ENCODE measurements at regions not wholly inside any gene's neighbourhood (a gene's known extent, or its start where the extent isn't known, plus 50 kb on each side); places are given as distances from the start of the nearest gene placed in this dataset.

DNA sequence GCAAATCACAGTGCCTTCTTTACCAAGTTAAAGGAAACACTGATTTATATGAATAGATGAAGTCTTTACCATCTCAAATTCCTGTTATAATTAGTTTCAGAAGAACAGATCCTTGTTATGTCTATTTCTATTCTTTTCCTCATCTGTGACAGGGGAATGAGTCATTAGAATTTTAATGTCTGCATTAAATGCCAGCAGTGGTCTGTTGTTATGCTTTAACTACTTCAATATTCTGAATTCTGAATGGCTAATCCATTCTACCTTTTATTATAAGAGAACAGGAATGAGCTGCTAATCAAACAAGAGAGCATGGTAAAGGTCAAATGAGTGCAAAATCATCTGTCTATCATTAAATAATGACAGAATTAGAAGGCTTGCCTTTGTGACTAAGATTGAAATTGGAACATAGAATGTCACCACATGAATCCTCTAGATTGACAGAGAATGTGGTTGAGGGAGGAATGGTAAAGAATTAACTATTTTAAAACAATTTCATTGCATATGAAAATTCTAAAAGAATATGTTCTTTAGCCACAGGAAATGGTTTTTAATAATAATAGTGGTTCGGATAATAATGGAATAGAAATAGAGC lies 935.5 kb downstream of the ADGRL3 start:
- Histone ChIP-seq H3K4me3 (ENCODE audit: extremely low read depth, insufficient read depth, low read length, poor library complexity, severe bottlenecking) (no peak overlapping the region), H3K36me3 (ENCODE audit: control insufficient read depth, insufficient read depth, low read length) (no peaks in the 10 kb centered on the region), H3K27ac (ENCODE audit: low read depth, low read length, severe bottlenecking) (no peak overlapping the region), H3K9me3 (ENCODE audit: control insufficient read depth, low read length) (peaks cover 6% of the 10 kb centered on the region), H3K4me1 (ENCODE audit: control insufficient read depth, insufficient read depth, low read length, poor library complexity, severe bottlenecking) (peaks cover 4% of the 10 kb centered on the region)
- no CpG with 5 or more reads among the region's 1 CpG for WGBS, 2 experiments (ENCODE audit: insufficient coverage in 2 of 2)

DNA sequence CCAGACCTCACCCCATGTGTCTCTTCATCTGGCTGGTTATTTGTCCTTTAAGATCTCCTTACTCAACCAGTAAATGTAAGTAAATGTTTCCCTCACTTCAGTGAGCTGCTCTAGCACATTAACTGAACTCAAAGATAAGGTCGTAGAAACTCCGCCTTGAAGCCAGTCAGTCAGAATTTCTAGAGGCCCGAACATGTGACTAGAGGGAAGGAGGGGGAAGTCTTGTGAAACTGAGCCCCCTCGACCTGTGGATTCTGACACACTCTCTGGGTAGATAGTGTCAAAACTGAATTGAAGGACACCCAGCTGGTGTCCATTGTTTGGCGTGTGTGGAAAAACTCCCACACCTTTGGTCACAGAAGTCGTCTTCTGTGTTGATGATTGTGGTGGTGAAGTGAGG lies 933.9 kb downstream of the ADGRL3 start:
- Histone ChIP-seq H3K4me3 (ENCODE audit: extremely low read depth, insufficient read depth, low read length, poor library complexity, severe bottlenecking) (no peak overlapping the region), H3K4me1 (ENCODE audit: control insufficient read depth, insufficient read depth, low read length, poor library complexity, severe bottlenecking) (peaks cover 4% of the 10 kb centered on the region), H3K27ac (ENCODE audit: low read depth, low read length, severe bottlenecking) (peak overlapping the region; percentile 77), H3K9me3 (ENCODE audit: control insufficient read depth, low read length) (peaks cover 6% of the 10 kb centered on the region), H3K36me3 (ENCODE audit: control insufficient read depth, insufficient read depth, low read length) (no peaks in the 10 kb centered on the region)
- WGBS, 2 experiments (ENCODE audit: insufficient coverage in 2 of 2), result 89% methylated on average over 4 of the region's 6 CpGs

DNA sequence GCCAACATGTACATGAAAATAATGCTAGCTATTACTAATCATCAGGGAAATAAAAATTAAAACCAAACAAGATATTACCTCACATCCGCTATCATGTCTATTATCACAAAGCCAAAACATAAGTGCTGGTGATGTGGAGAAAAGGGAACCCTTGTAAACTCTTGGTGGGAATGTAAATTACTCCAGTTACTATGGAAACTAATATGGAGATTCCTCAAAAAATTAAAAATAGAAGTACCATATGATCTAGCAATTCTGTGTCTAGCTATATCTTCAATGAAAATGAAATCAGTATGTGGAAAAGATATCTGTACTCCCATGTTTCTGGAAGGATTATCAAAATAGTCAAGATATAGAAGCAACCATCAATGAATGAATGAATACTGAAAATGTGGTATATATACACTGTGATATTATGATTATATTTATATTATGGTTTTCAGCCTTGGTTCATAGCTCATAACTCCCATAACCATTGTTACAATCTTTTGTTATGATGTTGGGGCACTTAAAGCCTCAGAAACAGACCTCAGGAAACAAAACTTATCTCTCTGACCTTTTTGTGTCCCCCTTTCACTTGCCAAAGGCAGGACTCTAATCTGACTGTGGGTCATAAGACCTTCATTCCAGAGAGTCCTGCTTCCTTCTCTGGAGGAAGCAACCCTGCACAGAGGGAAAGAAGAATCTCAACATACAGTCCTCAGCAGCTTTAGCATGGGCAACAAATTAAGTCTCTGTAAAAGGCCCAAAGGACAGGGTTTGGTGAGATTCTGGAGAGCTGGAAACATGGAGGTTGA lies 933.2 kb downstream of the ADGRL3 start:
- no CpG with 5 or more reads among the region's 1 CpG for WGBS, 2 experiments (ENCODE audit: insufficient coverage in 2 of 2)
- peaks cover 6% of the 10 kb centered on the region for H3K9me3 ChIP-seq (ENCODE audit: control insufficient read depth, low read length)
- no peak overlapping the region for H3K4me3 ChIP-seq (ENCODE audit: extremely low read depth, insufficient read depth, low read length, poor library complexity, severe bottlenecking)
- peaks cover 4% of the 10 kb centered on the region for H3K4me1 ChIP-seq (ENCODE audit: control insufficient read depth, insufficient read depth, low read length, poor library complexity, severe bottlenecking)
- H3K27ac ChIP-seq (ENCODE audit: low read depth, low read length, severe bottlenecking), result peak overlapping the region; percentile 77
- H3K36me3 ChIP-seq (ENCODE audit: control insufficient read depth, insufficient read depth, low read length), result no peaks in the 10 kb centered on the region

DNA sequence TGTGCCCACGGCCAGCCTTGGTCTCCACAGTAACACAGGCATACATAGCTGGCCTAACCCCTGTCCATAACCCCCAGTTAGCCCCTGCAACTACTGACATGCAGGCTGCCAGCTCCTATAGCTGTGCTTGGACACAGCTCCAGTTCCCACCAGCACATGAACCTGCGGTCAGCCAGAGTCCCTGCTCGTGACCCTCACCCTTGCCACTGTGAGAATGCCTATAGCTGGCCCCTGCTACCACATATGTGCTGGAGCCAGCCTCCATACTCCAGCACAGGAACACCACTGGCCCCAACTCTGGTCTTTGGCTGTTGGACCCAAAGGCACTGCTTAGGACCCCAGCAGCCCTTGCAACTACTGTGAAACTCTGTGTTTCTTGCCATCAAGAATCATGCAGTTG lies 930.9 kb downstream of the ADGRL3 start:
- Histone ChIP-seq H3K9me3 (ENCODE audit: control insufficient read depth, low read length) (peaks cover 6% of the 10 kb centered on the region), H3K4me3 (ENCODE audit: extremely low read depth, insufficient read depth, low read length, poor library complexity, severe bottlenecking) (no peak overlapping the region), H3K36me3 (ENCODE audit: control insufficient read depth, insufficient read depth, low read length) (no peaks in the 10 kb centered on the region), H3K4me1 (ENCODE audit: control insufficient read depth, insufficient read depth, low read length, poor library complexity, severe bottlenecking) (peaks cover 4% of the 10 kb centered on the region), H3K27ac (ENCODE audit: low read depth, low read length, severe bottlenecking) (no peak overlapping the region)
- 70 to 89% methylated on average over 1 to 2 of the region's 3 CpGs for WGBS, 2 experiments (ENCODE audit: insufficient coverage in 2 of 2)

DNA sequence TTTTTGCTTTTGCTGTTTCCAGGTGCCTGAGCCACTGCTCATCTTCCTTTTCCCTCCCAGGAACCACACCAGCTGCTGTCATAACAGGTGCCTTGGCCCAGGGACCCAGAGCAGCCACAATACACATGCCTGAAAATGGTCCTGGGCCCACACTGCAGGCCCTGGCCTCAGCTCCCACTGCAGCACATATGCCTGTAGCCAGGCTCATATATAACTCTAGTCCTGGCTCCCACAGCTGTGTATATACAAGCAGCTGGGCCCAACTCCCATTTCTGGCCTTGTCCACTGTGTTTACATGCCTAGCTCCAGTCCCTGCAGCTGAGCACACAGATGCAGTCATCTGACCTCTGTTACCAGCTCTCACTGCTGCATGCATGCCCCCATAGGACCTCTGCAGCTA lies 930.5 kb downstream of the ADGRL3 start:
- Histone ChIP-seq H3K27ac (ENCODE audit: low read depth, low read length, severe bottlenecking) (no peak overlapping the region), H3K4me1 (ENCODE audit: control insufficient read depth, insufficient read depth, low read length, poor library complexity, severe bottlenecking) (peaks cover 4% of the 10 kb centered on the region), H3K36me3 (ENCODE audit: control insufficient read depth, insufficient read depth, low read length) (no peaks in the 10 kb centered on the region), H3K9me3 (ENCODE audit: control insufficient read depth, low read length) (peaks cover 6% of the 10 kb centered on the region), H3K4me3 (ENCODE audit: extremely low read depth, insufficient read depth, low read length, poor library complexity, severe bottlenecking) (no peak overlapping the region)

DNA sequence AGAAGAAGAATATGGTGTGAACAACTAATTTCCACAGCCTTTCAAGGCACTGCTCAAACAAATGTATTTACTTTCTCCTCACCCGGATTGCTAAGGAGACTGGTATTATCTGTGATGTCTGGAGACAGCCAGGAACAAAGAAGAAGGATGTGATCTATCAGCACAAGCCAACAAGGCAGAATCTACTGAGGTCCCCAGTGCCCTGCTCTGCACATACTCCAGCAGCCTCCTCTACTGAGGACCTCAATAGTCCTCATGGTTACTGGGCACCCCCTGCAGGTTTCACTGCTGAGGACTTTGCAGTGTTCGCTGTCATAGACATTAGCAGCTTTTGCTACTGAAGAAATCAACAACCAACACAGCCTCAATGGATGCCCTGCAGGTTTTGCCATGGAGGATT lies 930.1 kb downstream of the ADGRL3 start:
- H3K9me3 ChIP-seq (ENCODE audit: control insufficient read depth, low read length), result peaks cover 6% of the 10 kb centered on the region
- H3K4me1 ChIP-seq (ENCODE audit: control insufficient read depth, insufficient read depth, low read length, poor library complexity, severe bottlenecking), result peaks cover 4% of the 10 kb centered on the region
- no peak overlapping the region for H3K4me3 ChIP-seq (ENCODE audit: extremely low read depth, insufficient read depth, low read length, poor library complexity, severe bottlenecking)
- H3K36me3 ChIP-seq (ENCODE audit: control insufficient read depth, insufficient read depth, low read length), result no peaks in the 10 kb centered on the region
- WGBS, 2 experiments (ENCODE audit: insufficient coverage in 2 of 2), result 91 to 100% methylated on average over 1 of the region's 2 CpGs
- no peak overlapping the region for H3K27ac ChIP-seq (ENCODE audit: low read depth, low read length, severe bottlenecking)

All from mesodermal cell (in vitro differentiated cells).